Liver (tissue), 8 donors: ENCODE measurements at regions not wholly inside any gene's neighbourhood (a gene's known extent, or its start where the extent isn't known, plus 50 kb on each side); places are given as distances from the start of the nearest gene placed in this dataset.

ENCODE experiments used
- DNase-seq: peaks from one replicate; pipeline ENCODE4 v3.0.0-alpha.2; 2017; ENCODE audit warnings: low spot score
- H3K27ac ChIP-seq, 2 donors: one replicate each; pipeline ENCODE4 v1.7.0; 2013; ENCODE audit warnings: inconsistent platforms in 2 of 2, low read length in 2 of 2, control low read depth in 1 of 2, low read depth in 1 of 2, mild to moderate bottlenecking in 1 of 2
- H3K27me3 ChIP-seq, 4 donors: one replicate each; pipeline versions ENCODE4 v1.6.1 to v1.7.0; 2013; ENCODE audit warnings: low read length in 3 of 4, inconsistent platforms in 1 of 4, mild to moderate bottlenecking in 1 of 4, moderate library complexity in 1 of 4; ENCODE audit not compliant: control insufficient read depth in 4 of 4, insufficient read depth in 4 of 4
- H3K36me3 ChIP-seq, 4 donors: one replicate each; pipeline versions ENCODE4 v1.6.1 to v1.7.0; 2013; ENCODE audit warnings: low read length in 3 of 4, mild to moderate bottlenecking in 3 of 4, low read depth in 1 of 4, moderate library complexity in 1 of 4; ENCODE audit not compliant: control insufficient read depth in 4 of 4, insufficient read depth in 3 of 4
- H3K4me1 ChIP-seq, 4 donors: one replicate each; pipeline versions ENCODE4 v1.6.1 to v1.7.0; 2013; ENCODE audit warnings: low read length in 3 of 4, mild to moderate bottlenecking in 3 of 4, moderate library complexity in 1 of 4; ENCODE audit not compliant: control insufficient read depth in 4 of 4, insufficient read depth in 4 of 4
- H3K4me3 ChIP-seq, 3 donors: one replicate each; pipeline versions ENCODE4 v1.6.1 to v1.7.0; 2013; ENCODE audit warnings: low read length in 3 of 3, control low read depth in 1 of 3, low read depth in 1 of 3, mild to moderate bottlenecking in 1 of 3
- H3K9ac ChIP-seq, 2 donors: one replicate each; pipeline ENCODE4 v1.7.0; 2013; ENCODE audit warnings: low read length in 2 of 2, mild to moderate bottlenecking in 2 of 2, moderate library complexity in 2 of 2, control low read depth in 1 of 2, low read depth in 1 of 2
- H3K9me3 ChIP-seq, 4 donors: one replicate each; pipeline versions ENCODE4 v1.6.1 to v1.7.0; 2013; ENCODE audit warnings: low read length in 3 of 4; ENCODE audit not compliant: control insufficient read depth in 4 of 4
- ATF3 ChIP-seq: IDR thresholded peaks from 2 replicates; pipeline ENCODE4 v1.6.1; 2016; ENCODE audit warnings: antibody characterized with exemption
- CTCF ChIP-seq: fragments of 150-350 bp; IDR thresholded peaks from 2 replicates; pipeline ENCODE4 v1.5.1; 2017; ENCODE audit warnings: improper control_type of control experiment, low read depth, low read length; ENCODE audit not compliant: missing input control
- EGR1 ChIP-seq, 2 donors: IDR thresholded peaks; 2 replicates each; pipeline ENCODE4 v1.6.1; 2016 to 2018; ENCODE audit warnings: antibody characterized with exemption in 2 of 2, low read depth in 2 of 2
- FOXA1 ChIP-seq: IDR thresholded peaks from 2 replicates; pipeline ENCODE4 v1.6.1; 2016; ENCODE audit warnings: antibody characterized with exemption
- FOXA2 ChIP-seq: IDR thresholded peaks from 2 replicates; pipeline ENCODE4 v1.6.1; 2016; ENCODE audit warnings: antibody characterized with exemption
- GABPA ChIP-seq, 2 donors: IDR thresholded peaks in 1 of 2; conservative IDR thresholded peaks in 1 of 2; 2 replicates each; pipeline ENCODE4 v1.6.1; 2016; ENCODE audit warnings: antibody characterized with exemption in 2 of 2, mild to moderate bottlenecking in 1 of 2, moderate library complexity in 1 of 2
- HNF4A ChIP-seq, 2 donors: conservative IDR thresholded peaks; 2 replicates each; pipeline ENCODE4 v1.6.1; 2016; ENCODE audit warnings: antibody characterized with exemption in 2 of 2, mild to moderate bottlenecking in 2 of 2
- HNF4G ChIP-seq: IDR thresholded peaks from 2 replicates; pipeline ENCODE4 v1.6.1; 2016; ENCODE audit warnings: antibody characterized with exemption
- JUND ChIP-seq, 2 donors: IDR thresholded peaks; 2 replicates each; pipeline ENCODE4 v1.6.1; 2016; ENCODE audit warnings: antibody characterized with exemption in 2 of 2
- MAX ChIP-seq: IDR thresholded peaks from 2 replicates; pipeline ENCODE4 v1.6.1; 2016; ENCODE audit warnings: antibody characterized with exemption
- NR2F2 ChIP-seq: IDR thresholded peaks from 2 replicates; pipeline ENCODE4 v1.6.1; 2016; ENCODE audit warnings: antibody characterized with exemption
- RAD21 ChIP-seq, 2 donors: IDR thresholded peaks; 2 replicates each; pipeline ENCODE4 v1.6.1; 2016; ENCODE audit warnings: antibody characterized with exemption in 2 of 2, mild to moderate bottlenecking in 2 of 2
- RXRA ChIP-seq, 2 donors: IDR thresholded peaks; 2 replicates each; pipeline ENCODE4 v1.6.1; 2017 to 2018; ENCODE audit warnings: antibody characterized with exemption in 2 of 2, mild to moderate bottlenecking in 1 of 2
- SP1 ChIP-seq: IDR thresholded peaks from 2 replicates; pipeline ENCODE4 v1.6.1; 2018; ENCODE audit warnings: antibody characterized with exemption, mild to moderate bottlenecking
- TAF1 ChIP-seq: conservative IDR thresholded peaks from 2 replicates; pipeline ENCODE4 v1.6.1; 2016; ENCODE audit warnings: antibody characterized with exemption, mild to moderate bottlenecking
- YY1 ChIP-seq: IDR thresholded peaks from 2 replicates; pipeline ENCODE4 v1.6.1; 2016; ENCODE audit warnings: antibody characterized with exemption, mild to moderate bottlenecking
- ZBTB33 ChIP-seq: IDR thresholded peaks from 2 replicates; pipeline ENCODE4 v1.6.1; 2016; ENCODE audit warnings: antibody characterized with exemption
- WGBS: extraction: QIAGEN DNeasy Blood & Tissue Kit; methylation state at CpG from one replicate; pipeline ENCODE4 v1.1.7; 2013; 5-methylcytosine and 5-hydroxymethylcytosine counted together
- TF ChIP-seq, protein P1 (sequence below): IDR thresholded peaks from 2 replicates; pipeline ENCODE4 v1.6.1; 2016; ENCODE audit warnings: antibody characterized with exemption, mild to moderate bottlenecking
- donor health status: healthy.
- donor health status: healthy.
- donor health status: healthy.
- donor health status: healthy.
- donor health status: healthy.

- H3K27ac ChIP-seq = no peak overlapping the region
- H3K9ac ChIP-seq = no peak overlapping the region
- WGBS = 47% methylated on average over 3 of the region's 3 CpGs
- H3K4me1 ChIP-seq = no peaks in the 10 kb centered on the region
- no peaks in the 10 kb centered on the region for H3K36me3 ChIP-seq
- no peak for DNase-seq
- H3K9me3 ChIP-seq = no peaks in the 10 kb centered on the region
- TF ChIP-seq EGR1 (IDR thresholded peaks at IDR 0.05; ENCODE audit: low read depth in 2 of 2) (no peak), MAX (no peak), CTCF (no peak), ZBTB33 (no peak), RAD21 (IDR thresholded peaks at IDR 0.05) (no peak), JUND (IDR thresholded peaks at IDR 0.05) (no peak), FOXA1 (no peak), TAF1 (no peak), HNF4A (conservative IDR thresholded peaks at IDR 0.05) (no peak), SP1 (no peak), NR2F2 (no peak), RXRA (IDR thresholded peaks at IDR 0.05) (no peak), HNF4G (no peak), FOXA2 (no peak), ATF3 (no peak), GABPA (IDR thresholded peaks at IDR 0.05 in 1 of 2, conservative IDR thresholded peaks at IDR 0.05 in 1 of 2) (no peak)
- TF ChIP-seq, protein P1, sequence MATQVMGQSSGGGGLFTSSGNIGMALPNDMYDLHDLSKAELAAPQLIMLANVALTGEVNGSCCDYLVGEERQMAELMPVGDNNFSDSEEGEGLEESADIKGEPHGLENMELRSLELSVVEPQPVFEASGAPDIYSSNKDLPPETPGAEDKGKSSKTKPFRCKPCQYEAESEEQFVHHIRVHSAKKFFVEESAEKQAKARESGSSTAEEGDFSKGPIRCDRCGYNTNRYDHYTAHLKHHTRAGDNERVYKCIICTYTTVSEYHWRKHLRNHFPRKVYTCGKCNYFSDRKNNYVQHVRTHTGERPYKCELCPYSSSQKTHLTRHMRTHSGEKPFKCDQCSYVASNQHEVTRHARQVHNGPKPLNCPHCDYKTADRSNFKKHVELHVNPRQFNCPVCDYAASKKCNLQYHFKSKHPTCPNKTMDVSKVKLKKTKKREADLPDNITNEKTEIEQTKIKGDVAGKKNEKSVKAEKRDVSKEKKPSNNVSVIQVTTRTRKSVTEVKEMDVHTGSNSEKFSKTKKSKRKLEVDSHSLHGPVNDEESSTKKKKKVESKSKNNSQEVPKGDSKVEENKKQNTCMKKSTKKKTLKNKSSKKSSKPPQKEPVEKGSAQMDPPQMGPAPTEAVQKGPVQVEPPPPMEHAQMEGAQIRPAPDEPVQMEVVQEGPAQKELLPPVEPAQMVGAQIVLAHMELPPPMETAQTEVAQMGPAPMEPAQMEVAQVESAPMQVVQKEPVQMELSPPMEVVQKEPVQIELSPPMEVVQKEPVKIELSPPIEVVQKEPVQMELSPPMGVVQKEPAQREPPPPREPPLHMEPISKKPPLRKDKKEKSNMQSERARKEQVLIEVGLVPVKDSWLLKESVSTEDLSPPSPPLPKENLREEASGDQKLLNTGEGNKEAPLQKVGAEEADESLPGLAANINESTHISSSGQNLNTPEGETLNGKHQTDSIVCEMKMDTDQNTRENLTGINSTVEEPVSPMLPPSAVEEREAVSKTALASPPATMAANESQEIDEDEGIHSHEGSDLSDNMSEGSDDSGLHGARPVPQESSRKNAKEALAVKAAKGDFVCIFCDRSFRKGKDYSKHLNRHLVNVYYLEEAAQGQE = no peak
- no peak overlapping the region for H3K4me3 ChIP-seq
- H3K27me3 ChIP-seq = no peaks in the 10 kb centered on the region
Observed at GRCh38 chr5:24407466-24407865, 237.3 kb downstream of the CDH10 start.

- H3K4me3 ChIP-seq = no peak overlapping the region
- H3K27ac ChIP-seq = no peak overlapping the region
- WGBS = 36% methylated on average over 1 of the region's 1 CpG
- TF ChIP-seq EGR1 (IDR thresholded peaks at IDR 0.05; ENCODE audit: low read depth in 2 of 2) (no peak), HNF4G (no peak), FOXA2 (no peak), MAX (no peak), ZBTB33 (no peak), JUND (IDR thresholded peaks at IDR 0.05) (no peak), CTCF (no peak), YY1 (no peak), RXRA (IDR thresholded peaks at IDR 0.05) (no peak), TAF1 (no peak), HNF4A (conservative IDR thresholded peaks at IDR 0.05) (no peak)
Observed at GRCh38 chr5:24428345-24428744, 216.4 kb downstream of the CDH10 start.

More at GRCh38 chr5:24428345-24428744, 216.4 kb downstream of the CDH10 start:
- no peak overlapping the region for H3K9ac ChIP-seq
- no peaks in the 10 kb centered on the region for H3K4me1 ChIP-seq
- H3K9me3 ChIP-seq = no peaks in the 10 kb centered on the region
- no peak for DNase-seq
- H3K27me3 ChIP-seq = no peaks in the 10 kb centered on the region
- H3K36me3 ChIP-seq = no peaks in the 10 kb centered on the region
